ENCODE measurements at regions not wholly inside any gene's neighbourhood (a gene's known extent, or its start where the extent isn't known, plus 50 kb on each side); places are given as distances from the start of the nearest gene placed in this dataset.

DNA sequence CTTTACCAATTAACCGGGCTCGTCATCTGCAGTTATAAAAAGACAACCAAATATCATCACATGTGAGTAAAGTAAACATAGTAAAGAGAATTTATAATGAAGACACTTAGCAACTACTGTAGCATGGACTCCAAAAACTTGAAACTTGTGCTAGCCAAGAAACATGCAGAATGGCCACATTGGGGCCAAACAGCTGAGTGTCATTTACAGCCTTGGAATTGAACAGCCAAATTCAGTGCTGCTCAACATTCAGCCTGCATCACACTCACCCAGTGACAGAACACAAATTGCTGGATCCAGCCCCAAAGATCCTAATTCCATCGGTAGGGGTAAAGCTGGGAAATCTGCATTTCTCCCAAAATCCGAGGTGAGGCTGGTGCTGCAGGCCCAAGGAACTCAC is 224.8 kb upstream of the GYPC start:
- H3K9me3 ChIP-seq: no peaks in the 10 kb centered on the region
- H3K36me3 ChIP-seq: no peaks in the 10 kb centered on the region
- no peak overlapping the region for H3K27ac ChIP-seq
- intact Hi-C loops (cut with DNase I): no loop called here
- DNase-seq (no peak), ATAC-seq (no peak)
- TF ChIP-seq CTCF (IDR thresholded peaks at IDR 0.05): no peak
- H3K4me1 ChIP-seq: no peaks in the 10 kb centered on the region
- H3K4me3 ChIP-seq: no peak overlapping the region
- H3K27me3 ChIP-seq (ENCODE audit: low read depth): no peaks in the 10 kb centered on the region

GRCh38 chr2:126436411-126436810 is 219.5 kb upstream of the GYPC start:
- intact Hi-C loops (cut with DNase I): no loop called here
- TF ChIP-seq CTCF (IDR thresholded peaks at IDR 0.05): no peak
- no peak for ATAC-seq

GRCh38 chr2:126437016-126437415 is 218.9 kb upstream of the GYPC start:
- intact Hi-C loops (cut with DNase I): no loop called here

More at GRCh38 chr2:126436411-126436810, 219.5 kb upstream of the GYPC start:
- no peaks in the 10 kb centered on the region for H3K27me3 ChIP-seq (ENCODE audit: low read depth)
- H3K4me3 ChIP-seq: no peak overlapping the region
- no peaks in the 10 kb centered on the region for H3K9me3 ChIP-seq
- DNase-seq: no peak
- H3K27ac ChIP-seq: no peak overlapping the region
- H3K36me3 ChIP-seq: no peaks in the 10 kb centered on the region
- H3K4me1 ChIP-seq: no peaks in the 10 kb centered on the region

DNA sequence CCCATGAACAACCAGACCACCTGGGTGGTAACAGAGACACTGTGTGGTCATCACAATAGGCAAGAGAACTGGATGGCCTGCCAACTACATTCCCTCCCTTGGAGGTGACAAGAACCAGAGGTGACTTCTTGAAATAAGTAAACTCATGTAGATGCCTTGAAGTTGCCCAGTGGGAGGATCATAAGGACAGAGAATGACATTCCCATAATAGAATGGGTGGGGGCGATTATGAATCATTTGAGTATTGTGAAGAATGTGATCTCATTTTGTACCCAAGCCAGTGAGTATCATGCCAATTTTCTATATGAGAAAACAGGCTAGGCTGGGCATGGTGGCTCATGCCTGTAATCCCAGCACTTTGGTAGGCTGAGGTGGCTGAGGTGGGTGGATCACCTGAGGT is 211.4 kb upstream of the GYPC start:
- no peak for ATAC-seq
- Histone ChIP-seq H3K27me3 (ENCODE audit: low read depth) (no peaks in the 10 kb centered on the region), H3K4me3 (no peak overlapping the region), H3K9me3 (no peaks in the 10 kb centered on the region), H3K36me3 (no peaks in the 10 kb centered on the region), H3K4me1 (no peaks in the 10 kb centered on the region), H3K27ac (no peak overlapping the region)
- no peak for DNase-seq
- intact Hi-C loops (cut with DNase I): no loop called here
- no peak for TF ChIP-seq CTCF (IDR thresholded peaks at IDR 0.05)

More at GRCh38 chr2:126437016-126437415, 218.9 kb upstream of the GYPC start:
- H3K36me3 ChIP-seq: no peaks in the 10 kb centered on the region
- no peak overlapping the region for H3K27ac ChIP-seq
- ATAC-seq (no peak), DNase-seq (no peak)
- H3K4me1 ChIP-seq: no peaks in the 10 kb centered on the region
- H3K27me3 ChIP-seq (ENCODE audit: low read depth): no peaks in the 10 kb centered on the region
- no peak overlapping the region for H3K4me3 ChIP-seq
- TF ChIP-seq CTCF (IDR thresholded peaks at IDR 0.05): no peak
- H3K9me3 ChIP-seq: no peaks in the 10 kb centered on the region

DNA sequence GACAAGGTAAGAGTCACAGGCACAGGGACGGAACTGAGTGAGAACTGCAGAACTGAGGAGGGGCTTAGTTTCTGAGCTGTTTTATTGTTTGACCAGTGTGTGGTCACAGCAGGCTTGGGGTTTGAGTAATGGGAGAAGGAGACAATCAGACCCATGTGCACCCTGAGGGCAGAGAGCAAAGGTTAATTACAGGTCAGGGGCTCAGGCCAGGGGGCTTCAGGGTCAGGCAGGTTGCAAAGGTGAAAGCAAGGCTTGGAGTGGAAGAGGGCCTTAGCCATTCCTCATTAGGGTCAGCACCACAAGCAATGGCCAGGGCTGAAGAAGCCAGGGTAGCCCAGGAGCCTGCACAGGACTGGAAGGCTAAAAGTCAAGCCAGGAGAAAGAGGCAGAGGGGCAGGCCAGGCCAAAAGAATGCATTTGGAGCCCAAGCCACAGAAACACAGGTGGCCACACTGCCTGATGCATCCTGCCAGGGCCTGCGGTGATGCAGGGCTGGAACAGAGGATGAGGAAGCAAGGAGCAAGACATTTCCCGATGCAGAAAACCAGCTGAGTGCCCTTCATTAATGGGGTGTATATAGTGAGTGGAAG is 209.8 kb upstream of the GYPC start:
- intact Hi-C loops (cut with DNase I): no loop called here
- H3K27me3 ChIP-seq (ENCODE audit: low read depth): no peaks in the 10 kb centered on the region
- no peak for ATAC-seq
- no peak for TF ChIP-seq CTCF (IDR thresholded peaks at IDR 0.05)
- no peaks in the 10 kb centered on the region for H3K9me3 ChIP-seq
- H3K4me3 ChIP-seq: no peak overlapping the region
- no peak overlapping the region for H3K27ac ChIP-seq
- no peaks in the 10 kb centered on the region for H3K4me1 ChIP-seq
- DNase-seq: no peak
- no peaks in the 10 kb centered on the region for H3K36me3 ChIP-seq
